Skeletal muscle satellite cell (primary cell): ENCODE measurements at regions not wholly inside any gene's neighbourhood (a gene's known extent, or its start where the extent isn't known, plus 50 kb on each side); places are given as distances from the start of the nearest gene placed in this dataset.

Experiments used
- H3K27me3 ChIP-seq: 2 replicates; pipeline ENCODE4 v1.7.0; 2013; ENCODE audit warnings: low read length; ENCODE audit not compliant: control insufficient read depth, insufficient read depth
- H3K36me3 ChIP-seq: 2 replicates; pipeline ENCODE4 v1.7.0; 2013; ENCODE audit warnings: mild to moderate bottlenecking, control low read depth, low read length; ENCODE audit not compliant: insufficient read depth
- H3K4me1 ChIP-seq: 2 replicates; pipeline ENCODE4 v1.7.0; 2013; ENCODE audit warnings: low read length; ENCODE audit not compliant: control insufficient read depth, insufficient read depth
- H3K4me2 ChIP-seq: 2 replicates; pipeline ENCODE4 v1.7.0; 2013; ENCODE audit warnings: mild to moderate bottlenecking, low read length
- H3K4me3 ChIP-seq: 2 replicates; pipeline ENCODE4 v1.7.0; 2013; ENCODE audit warnings: low read length
- H3K9ac ChIP-seq: 2 replicates; pipeline ENCODE4 v1.7.0; 2013; ENCODE audit warnings: mild to moderate bottlenecking, low read depth, low read length, moderate library complexity
- H3K9me3 ChIP-seq: replicated peaks from 2 replicates; pipeline ENCODE4 v1.7.0; 2013; ENCODE audit warnings: mild to moderate bottlenecking, control low read depth, low read length

- H3K9me3 ChIP-seq = no peaks in the 10 kb centered on the region
- no peak overlapping the region for H3K4me3 ChIP-seq
- H3K36me3 ChIP-seq = no peaks in the 10 kb centered on the region
- no peak overlapping the region for H3K9ac ChIP-seq
- H3K4me1 ChIP-seq = peaks cover 31% of the 10 kb centered on the region
- H3K4me2 ChIP-seq = no peak overlapping the region
- H3K27me3 ChIP-seq = peaks cover 39% of the 10 kb centered on the region
Measured at GRCh38 chr15:70323111-70323851, 225.6 kb upstream of the TLE3 start.

GRCh38 chr15:70322051-70322668 lies 224.4 kb upstream of the TLE3 start:
- Histone ChIP-seq H3K36me3 (no peaks in the 10 kb centered on the region), H3K4me1 (peaks cover 26% of the 10 kb centered on the region), H3K9ac (no peak overlapping the region), H3K9me3 (no peaks in the 10 kb centered on the region), H3K4me2 (no peak overlapping the region), H3K4me3 (no peak overlapping the region), H3K27me3 (peaks cover 39% of the 10 kb centered on the region)

GRCh38 chr15:70321172-70321819 lies 223.6 kb upstream of the TLE3 start:
- H3K27me3 ChIP-seq = peaks cover 34% of the 10 kb centered on the region
- H3K4me1 ChIP-seq = peaks cover 26% of the 10 kb centered on the region
- H3K4me3 ChIP-seq = no peak overlapping the region
- no peak overlapping the region for H3K4me2 ChIP-seq
- H3K9ac ChIP-seq = no peak overlapping the region
- H3K36me3 ChIP-seq = no peaks in the 10 kb centered on the region
- H3K9me3 ChIP-seq = no peaks in the 10 kb centered on the region

GRCh38 chr15:70320482-70320881 lies 222.8 kb upstream of the TLE3 start:
- Histone ChIP-seq H3K4me3 (no peak overlapping the region), H3K4me1 (peaks cover 26% of the 10 kb centered on the region), H3K9ac (no peak overlapping the region), H3K36me3 (no peaks in the 10 kb centered on the region), H3K4me2 (no peak overlapping the region), H3K27me3 (peaks cover 26% of the 10 kb centered on the region), H3K9me3 (no peaks in the 10 kb centered on the region)

GRCh38 chr15:70320077-70320476 lies 222.4 kb upstream of the TLE3 start:
- Histone ChIP-seq H3K4me2 (no peak overlapping the region), H3K36me3 (no peaks in the 10 kb centered on the region), H3K27me3 (peaks cover 26% of the 10 kb centered on the region), H3K4me3 (no peak overlapping the region), H3K9me3 (no peaks in the 10 kb centered on the region), H3K9ac (no peak overlapping the region), H3K4me1 (peaks cover 26% of the 10 kb centered on the region)

GRCh38 chr15:70319466-70319865 lies 221.7 kb upstream of the TLE3 start:
- Histone ChIP-seq H3K9ac (no peak overlapping the region), H3K4me2 (no peak overlapping the region), H3K4me1 (peaks cover 26% of the 10 kb centered on the region), H3K9me3 (no peaks in the 10 kb centered on the region), H3K4me3 (no peak overlapping the region), H3K36me3 (no peaks in the 10 kb centered on the region), H3K27me3 (peaks cover 26% of the 10 kb centered on the region)

- Histone ChIP-seq H3K4me2 (peak overlapping the region; percentile 23), H3K36me3 (no peaks in the 10 kb centered on the region), H3K27me3 (peaks cover 31% of the 10 kb centered on the region), H3K9ac (no peak overlapping the region), H3K9me3 (no peaks in the 10 kb centered on the region), H3K4me1 (peaks cover 25% of the 10 kb centered on the region), H3K4me3 (no peak overlapping the region)
Measured at GRCh38 chr15:70318594-70319465, 221.1 kb upstream of the TLE3 start.

GRCh38 chr15:70316059-70316600 lies 218.4 kb upstream of the TLE3 start:
- Histone ChIP-seq H3K27me3 (peaks cover 27% of the 10 kb centered on the region), H3K9me3 (no peaks in the 10 kb centered on the region), H3K4me2 (no peak overlapping the region), H3K4me3 (no peak overlapping the region), H3K4me1 (peaks cover 15% of the 10 kb centered on the region), H3K9ac (no peak overlapping the region), H3K36me3 (no peaks in the 10 kb centered on the region)

GRCh38 chr15:70315431-70315830 lies 217.7 kb upstream of the TLE3 start:
- Histone ChIP-seq H3K4me3 (no peak overlapping the region), H3K27me3 (peaks cover 28% of the 10 kb centered on the region), H3K9ac (no peak overlapping the region), H3K9me3 (no peaks in the 10 kb centered on the region), H3K4me1 (peaks cover 15% of the 10 kb centered on the region), H3K4me2 (no peak overlapping the region), H3K36me3 (no peaks in the 10 kb centered on the region)

- Histone ChIP-seq H3K4me3 (no peak overlapping the region), H3K27me3 (peaks cover 33% of the 10 kb centered on the region), H3K9ac (no peak overlapping the region), H3K36me3 (no peaks in the 10 kb centered on the region), H3K9me3 (no peaks in the 10 kb centered on the region), H3K4me2 (no peak overlapping the region), H3K4me1 (peaks cover 15% of the 10 kb centered on the region)
Measured at GRCh38 chr15:70314688-70315087, 217.0 kb upstream of the TLE3 start.

- peaks cover 38% of the 10 kb centered on the region for H3K27me3 ChIP-seq
- no peak overlapping the region for H3K9ac ChIP-seq
- H3K4me1 ChIP-seq = peaks cover 8% of the 10 kb centered on the region
Measured at GRCh38 chr15:70314018-70314354, 216.3 kb upstream of the TLE3 start.

More at GRCh38 chr15:70314018-70314354, 216.3 kb upstream of the TLE3 start:
- Histone ChIP-seq H3K4me2 (no peak overlapping the region), H3K36me3 (no peaks in the 10 kb centered on the region), H3K9me3 (no peaks in the 10 kb centered on the region), H3K4me3 (no peak overlapping the region)
